ENCODE measurements at regions not wholly inside any gene's neighbourhood (a gene's known extent, or its start where the extent isn't known, plus 50 kb on each side); places are given as distances from the start of the nearest gene placed in this dataset.

GRCh38 chr11:105189581-105189980, 50.0 kb upstream of the CARD18 start:
- no peak for TF ChIP-seq SIN3A (IDR thresholded peaks at IDR 0.05; ENCODE audit: borderline replicate concordance, insufficient read depth, low read length)
- no peak for TF ChIP-seq REST (IDR thresholded peaks at IDR 0.05; ENCODE audit: insufficient read depth in 1 of 2, low read depth in 2 of 2, low read length in 2 of 2)
- TF ChIP-seq TAF1 (IDR thresholded peaks at IDR 0.05; ENCODE audit: borderline replicate concordance, insufficient read depth, low read length), result no peak
- TF ChIP-seq FOXP2 (optimal IDR thresholded peaks at IDR 0.05; ENCODE audit: borderline replicate concordance, extremely low read depth, extremely low read length, insufficient read depth), result no peak
- TF ChIP-seq POLR2AphosphoS5 (IDR thresholded peaks at IDR 0.05; ENCODE audit: low read depth, low read length), result no peak

Measured in PFSK-1 (cell line).